AG04450 (cell line): ENCODE measurements at regions not wholly inside any gene's neighbourhood (a gene's known extent, or its start where the extent isn't known, plus 50 kb on each side); places are given as distances from the start of the nearest gene placed in this dataset.

Experiments
- CTCF ChIA-PET: fragments of 300-600, 350-600 bp; formaldehyde crosslinking; extraction: SDS; loops from one replicate; lab custom pipeline; 2022; ENCODE audit warnings: antibody characterized with exemption, inconsistent platforms; lab: Charles Lee
- POLR2A ChIA-PET: fragments of 350-600 bp; formaldehyde crosslinking; extraction: SDS; loops from one replicate; lab custom pipeline; 2021; ENCODE audit warnings: antibody characterized with exemption, inconsistent platforms; lab: Yijun Ruan, JAX
- DNase-seq: peaks from one replicate; pipeline ENCODE4 v3.0.0-alpha.2; 2011; ENCODE audit warnings: low read depth, low spot score
- H3K27ac ChIP-seq: one replicate; pipeline ENCODE4 v1.5.1; 2012; ENCODE audit warnings: low read depth, low read length, control low read depth
- H3K27me3 ChIP-seq: one replicate; pipeline ENCODE4 v1.6.0; 2012; ENCODE audit warnings: low read length; ENCODE audit not compliant: control insufficient read depth, insufficient read depth
- H3K4me3 ChIP-seq: 2 replicates; pipeline ENCODE4 v1.5.1; 2011; ENCODE audit warnings: mild to moderate bottlenecking, low read depth, low read length, control low read depth
- H3K9me3 ChIP-seq: 2 replicates; pipeline ENCODE4 v1.5.1; 2012; ENCODE audit warnings: low read length; ENCODE audit not compliant: control insufficient read depth, insufficient read depth
- CTCF ChIP-seq: IDR thresholded peaks from 2 replicates; pipeline ENCODE4 v1.5.1; 2011; ENCODE audit warnings: low read depth, low read length, control low read depth, inconsistent platforms

GRCh38 chr3:74075241-74075640 lies 450.5 kb upstream of the PDZRN3 start:
- Histone ChIP-seq H3K4me3 (no peak overlapping the region), H3K27me3 (no peaks in the 10 kb centered on the region), H3K9me3 (no peaks in the 10 kb centered on the region), H3K27ac (no peak overlapping the region)
- CTCF ChIA-PET, result no interaction called here
- POLR2A ChIA-PET, result no interaction called here
- no peak for DNase-seq
- TF ChIP-seq CTCF, result no peak

- CTCF ChIA-PET, result no interaction called here
- no peak for TF ChIP-seq CTCF
- Histone ChIP-seq H3K4me3 (no peak overlapping the region), H3K9me3 (no peaks in the 10 kb centered on the region), H3K27me3 (no peaks in the 10 kb centered on the region), H3K27ac (no peak overlapping the region)
- DNase-seq, result no peak
- POLR2A ChIA-PET, result no interaction called here
Observed at GRCh38 chr3:74074700-74075099, 450.0 kb upstream of the PDZRN3 start.

- Histone ChIP-seq H3K9me3 (no peaks in the 10 kb centered on the region), H3K27ac (no peak overlapping the region), H3K4me3 (no peak overlapping the region), H3K27me3 (no peaks in the 10 kb centered on the region)
- POLR2A ChIA-PET, result no interaction called here
- TF ChIP-seq CTCF, result peak; percentile 28
- no peak for DNase-seq
- CTCF ChIA-PET, result interaction anchor here (1.6 kb wide), 1 partner anchor 816 kb away, joined by 4 read pairs; no protein-coding TSS in a partner anchor
Observed at GRCh38 chr3:74067296-74067695, 442.6 kb upstream of the PDZRN3 start.

- no peak for DNase-seq
- Histone ChIP-seq H3K27ac (no peak overlapping the region), H3K4me3 (no peak overlapping the region), H3K9me3 (no peaks in the 10 kb centered on the region), H3K27me3 (no peaks in the 10 kb centered on the region)
- ChIA-PET CTCF (interaction anchor here (0.7 to 1.6 kb wide), 2 partner anchors 817 to 1039 kb away, joined by 3 to 4 read pairs; no protein-coding TSS in a partner anchor), POLR2A (no interaction called here)
- no peak for TF ChIP-seq CTCF
Observed at GRCh38 chr3:74066456-74066855, 441.7 kb upstream of the PDZRN3 start.

GRCh38 chr3:74059923-74060600 lies 435.3 kb upstream of the PDZRN3 start:
- no peak overlapping the region for H3K27ac ChIP-seq
- H3K27me3 ChIP-seq, result no peaks in the 10 kb centered on the region
- CTCF ChIA-PET, result no interaction called here
- DNase-seq, result no peak
- H3K4me3 ChIP-seq, result no peak overlapping the region
- POLR2A ChIA-PET, result no interaction called here
- H3K9me3 ChIP-seq, result no peaks in the 10 kb centered on the region
- TF ChIP-seq CTCF, result no peak
